ENCODE measurements at regions not wholly inside any gene's neighbourhood (a gene's known extent, or its start where the extent isn't known, plus 50 kb on each side); places are given as distances from the start of the nearest gene placed in this dataset.

GRCh38 chr4:57369446-57369845, 259.3 kb upstream of the IGFBP7 start:
- no peak overlapping the region for H3K4me3 ChIP-seq (ENCODE audit: low read depth, low read length)
- no peak for TF ChIP-seq CTCF (IDR thresholded peaks at IDR 0.05; ENCODE audit: control insufficient read depth, extremely low read depth, insufficient read depth)
- no peak for DNase-seq (ENCODE audit: low read depth)

DNA sequence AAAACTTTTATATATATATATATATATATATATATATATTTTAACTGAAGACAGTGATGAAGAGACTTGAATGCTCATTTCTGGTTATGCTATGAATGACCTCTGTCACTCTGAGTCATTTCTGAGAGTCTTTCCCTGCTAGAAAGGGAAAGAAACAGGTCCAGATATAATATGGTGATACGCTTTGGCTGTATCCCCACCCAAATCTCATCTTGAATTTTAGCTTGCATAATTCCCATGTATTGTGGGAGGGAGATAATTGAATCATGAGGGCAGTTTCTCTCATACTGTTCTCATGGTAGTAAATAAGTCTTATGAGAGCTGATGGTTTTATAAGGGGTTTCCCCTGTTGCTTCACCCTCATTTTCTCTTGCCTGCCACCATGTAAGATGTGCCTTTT, 254.1 kb upstream of the IGFBP7 start:
- no peak for TF ChIP-seq CTCF (IDR thresholded peaks at IDR 0.05; ENCODE audit: control insufficient read depth, extremely low read depth, insufficient read depth)
- no peak for DNase-seq (ENCODE audit: low read depth)
- no peak overlapping the region for H3K4me3 ChIP-seq (ENCODE audit: low read depth, low read length)

DNA sequence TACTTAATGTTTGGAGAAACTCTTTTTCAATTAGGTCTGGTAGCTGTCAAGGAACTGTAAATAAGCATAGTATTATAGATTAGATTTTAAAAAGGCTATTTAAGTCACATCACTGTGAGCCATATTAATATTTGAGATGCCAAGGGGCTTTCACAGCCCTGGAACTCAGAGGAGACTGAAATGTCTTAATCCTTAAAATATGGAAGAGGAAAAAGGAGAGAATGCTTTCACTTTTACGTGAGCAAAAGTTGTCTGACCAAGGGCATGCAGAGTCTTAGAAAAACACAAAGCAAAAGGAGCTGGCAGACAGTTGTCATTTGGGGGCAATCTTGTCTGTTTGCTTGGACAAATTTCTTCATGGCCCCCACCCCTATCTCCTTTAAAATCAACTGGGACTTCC, 253.2 kb upstream of the IGFBP7 start:
- TF ChIP-seq CTCF (IDR thresholded peaks at IDR 0.05; ENCODE audit: control insufficient read depth, extremely low read depth, insufficient read depth) = no peak
- H3K4me3 ChIP-seq (ENCODE audit: low read depth, low read length) = no peak overlapping the region
- DNase-seq (ENCODE audit: low read depth) = no peak

DNA sequence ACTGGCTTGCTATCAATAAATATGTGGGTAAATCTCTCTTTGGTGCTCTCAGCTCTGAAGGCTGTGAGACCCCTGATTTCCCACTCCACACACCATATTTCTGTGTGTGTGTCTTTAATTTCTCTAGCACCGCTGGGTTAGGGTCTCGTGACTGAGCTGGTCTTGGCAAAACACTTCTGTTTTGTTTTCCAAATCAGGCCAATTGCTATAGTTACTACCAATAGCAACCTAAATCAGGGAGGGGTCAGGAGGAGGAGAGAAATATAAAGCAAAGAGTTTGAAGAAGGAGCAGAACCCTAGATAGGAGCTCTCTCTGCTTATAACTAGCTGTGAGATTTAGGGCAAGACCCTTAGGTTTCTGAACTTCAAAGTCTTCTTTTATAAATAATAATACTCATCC, 250.5 kb upstream of the IGFBP7 start:
- no peak overlapping the region for H3K4me3 ChIP-seq (ENCODE audit: low read depth, low read length)
- DNase-seq (ENCODE audit: low read depth) = no peak
- no peak for TF ChIP-seq CTCF (IDR thresholded peaks at IDR 0.05; ENCODE audit: control insufficient read depth, extremely low read depth, insufficient read depth)

- no peak for TF ChIP-seq CTCF (IDR thresholded peaks at IDR 0.05; ENCODE audit: control insufficient read depth, extremely low read depth, insufficient read depth)
- no peak overlapping the region for H3K4me3 ChIP-seq (ENCODE audit: low read depth, low read length)
- no peak for DNase-seq (ENCODE audit: low read depth)
These were observed 245.0 kb upstream of the IGFBP7 start for GRCh38 chr4:57355101-57355665.

GRCh38 chr4:57351731-57352130, 241.5 kb upstream of the IGFBP7 start:
- no peak overlapping the region for H3K4me3 ChIP-seq (ENCODE audit: low read depth, low read length)
- no peak for TF ChIP-seq CTCF (IDR thresholded peaks at IDR 0.05; ENCODE audit: control insufficient read depth, extremely low read depth, insufficient read depth)
- DNase-seq (ENCODE audit: low read depth) = no peak

GRCh38 chr4:57344296-57344695, 234.1 kb upstream of the IGFBP7 start:
- no peak for TF ChIP-seq CTCF (IDR thresholded peaks at IDR 0.05; ENCODE audit: control insufficient read depth, extremely low read depth, insufficient read depth)
- no peak overlapping the region for H3K4me3 ChIP-seq (ENCODE audit: low read depth, low read length)
- DNase-seq (ENCODE audit: low read depth) = no peak

All from LNCaP clone FGC (cell line).